GM18505 (cell line): ENCODE measurements at regions not wholly inside any gene's neighbourhood (a gene's known extent, or its start where the extent isn't known, plus 50 kb on each side); places are given as distances from the start of the nearest gene placed in this dataset.
"Not testable (repeated sequence)": the region's sequence is repeated elsewhere in the genome, so short reads cannot be mapped to it uniquely, and the experiment has no call there.

ENCODE experiments used
- ATAC-seq: cut with Tn5 transposase; IDR thresholded peaks from one replicate; pipeline ENCODE4 v1.9.1; 2021; ENCODE audit not compliant: unreplicated experiment
- POLR2A ChIP-seq: IDR thresholded peaks from 4 replicates; pipeline ENCODE4 v1.6.1; 2011; ENCODE audit warnings: borderline replicate concordance; ENCODE audit not compliant: insufficient read depth, insufficient read length; ENCODE audit errors: extremely low read depth

DNA sequence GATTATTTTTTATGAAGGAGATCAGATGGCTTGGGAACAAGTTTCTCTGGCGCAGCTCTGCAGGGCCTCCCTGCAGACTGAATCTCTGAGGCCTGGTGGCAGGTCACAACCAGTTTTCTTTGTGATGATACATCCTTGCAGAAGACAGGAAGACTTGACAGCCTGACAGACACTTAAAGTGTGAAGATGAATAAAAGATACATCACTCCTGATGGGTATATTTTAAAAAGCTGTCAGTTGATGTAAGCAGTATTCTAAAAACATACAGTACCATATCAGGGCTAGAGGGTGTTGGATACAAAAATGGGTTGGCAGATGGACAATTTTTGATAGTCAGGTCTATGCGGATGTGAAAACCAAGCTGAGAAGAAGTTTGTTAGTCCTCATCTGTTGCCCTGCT, 239.5 kb downstream of the LHFPL1 start:
- no peak for TF ChIP-seq POLR2A
- ATAC-seq: no peak

DNA sequence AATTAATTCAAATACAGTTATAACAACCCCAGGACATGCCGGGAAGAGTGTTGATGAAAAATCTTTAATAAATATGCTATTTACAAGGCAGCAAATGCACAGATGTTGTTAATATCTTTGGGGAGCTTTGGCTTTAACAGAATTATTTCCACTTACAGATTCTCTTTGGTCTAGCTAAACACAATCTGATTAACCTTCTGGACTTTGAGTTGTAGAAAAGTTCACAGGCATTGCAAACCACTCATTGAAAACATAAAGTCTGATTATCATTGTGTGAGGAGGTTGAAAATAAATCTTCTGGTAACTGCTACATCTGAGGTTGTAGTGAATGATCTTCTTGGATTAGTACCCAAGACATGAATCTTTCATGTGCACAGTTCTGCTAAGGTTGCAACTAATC, 255.6 kb downstream of the LHFPL1 start:
- ATAC-seq: no peak
- TF ChIP-seq POLR2A: no peak

DNA sequence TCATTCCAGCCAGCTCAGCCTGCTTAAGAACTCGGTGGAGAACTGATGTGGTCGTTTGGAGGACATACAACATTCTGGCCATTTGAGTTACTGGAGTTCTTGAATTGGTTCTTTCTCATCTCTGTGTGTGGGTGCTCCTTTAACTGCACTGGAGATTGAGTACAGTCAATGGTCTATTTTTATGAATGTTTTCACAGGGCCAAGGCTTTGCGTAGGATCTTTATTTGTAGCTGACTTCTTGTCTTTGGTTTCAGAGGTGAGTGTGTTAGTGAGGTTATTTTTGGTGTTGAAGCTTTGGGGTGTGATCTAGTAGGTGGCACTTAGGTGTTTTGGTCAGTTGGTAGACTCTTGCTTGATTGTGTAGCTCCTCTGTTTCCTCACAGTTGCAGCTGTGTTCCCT, 288.4 kb downstream of the LHFPL1 start:
- TF ChIP-seq POLR2A: no peak
- ATAC-seq: no peak

GRCh38 chrX:112381649-112382298, 298.0 kb downstream of the LHFPL1 start:
- ATAC-seq: not testable (repeated sequence)

- no peak for ATAC-seq
- TF ChIP-seq POLR2A: no peak
Observed at GRCh38 chrX:112380541-112381278, 298.1 kb upstream of the TRPC5 start.

DNA sequence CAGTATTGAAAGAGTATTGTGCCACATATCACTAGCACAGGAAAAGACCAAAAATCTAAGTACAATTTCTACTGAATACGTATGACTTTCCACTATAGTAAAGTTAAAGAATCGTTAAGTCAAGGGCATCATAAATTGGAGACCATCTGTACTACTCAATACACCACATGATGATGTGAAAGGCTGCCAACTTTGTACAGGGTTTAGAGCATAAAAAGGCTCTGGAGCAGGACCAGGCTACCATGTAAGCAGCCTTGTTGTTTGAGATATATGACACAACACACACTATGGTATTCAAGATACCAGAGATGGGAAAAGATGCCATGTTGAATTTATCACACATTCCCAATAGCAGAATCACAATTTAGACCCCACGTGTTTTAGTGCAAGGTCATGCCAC, 294.9 kb upstream of the TRPC5 start:
- TF ChIP-seq POLR2A: no peak
- no peak for ATAC-seq

- no peak for ATAC-seq
- TF ChIP-seq POLR2A: no peak
Observed at GRCh38 chrX:112368371-112368770, 285.8 kb upstream of the TRPC5 start.

GRCh38 chrX:112367065-112367464, 284.5 kb upstream of the TRPC5 start:
- no peak for TF ChIP-seq POLR2A
- no peak for ATAC-seq

GRCh38 chrX:112359906-112360305, 277.3 kb upstream of the TRPC5 start:
- TF ChIP-seq POLR2A: no peak
- ATAC-seq: no peak

- no peak for ATAC-seq
Observed at GRCh38 chrX:112355931-112356330, 273.4 kb upstream of the TRPC5 start.

GRCh38 chrX:112341598-112341997, 259.0 kb upstream of the TRPC5 start:
- TF ChIP-seq POLR2A: no peak
- no peak for ATAC-seq

More at GRCh38 chrX:112355931-112356330, 273.4 kb upstream of the TRPC5 start:
- TF ChIP-seq POLR2A: no peak

- ATAC-seq: no peak
- no peak for TF ChIP-seq POLR2A
Observed at GRCh38 chrX:112313201-112313600, 230.6 kb upstream of the TRPC5 start.

- TF ChIP-seq POLR2A: no peak
- no peak for ATAC-seq
Observed at GRCh38 chrX:112306027-112306426, 223.5 kb upstream of the TRPC5 start.

- ATAC-seq: no peak
- TF ChIP-seq POLR2A: no peak
Observed at GRCh38 chrX:112279940-112280339, 197.4 kb upstream of the TRPC5 start.
